ENCODE measurements at regions not wholly inside any gene's neighbourhood (a gene's known extent, or its start where the extent isn't known, plus 50 kb on each side); places are given as distances from the start of the nearest gene placed in this dataset.

DNA sequence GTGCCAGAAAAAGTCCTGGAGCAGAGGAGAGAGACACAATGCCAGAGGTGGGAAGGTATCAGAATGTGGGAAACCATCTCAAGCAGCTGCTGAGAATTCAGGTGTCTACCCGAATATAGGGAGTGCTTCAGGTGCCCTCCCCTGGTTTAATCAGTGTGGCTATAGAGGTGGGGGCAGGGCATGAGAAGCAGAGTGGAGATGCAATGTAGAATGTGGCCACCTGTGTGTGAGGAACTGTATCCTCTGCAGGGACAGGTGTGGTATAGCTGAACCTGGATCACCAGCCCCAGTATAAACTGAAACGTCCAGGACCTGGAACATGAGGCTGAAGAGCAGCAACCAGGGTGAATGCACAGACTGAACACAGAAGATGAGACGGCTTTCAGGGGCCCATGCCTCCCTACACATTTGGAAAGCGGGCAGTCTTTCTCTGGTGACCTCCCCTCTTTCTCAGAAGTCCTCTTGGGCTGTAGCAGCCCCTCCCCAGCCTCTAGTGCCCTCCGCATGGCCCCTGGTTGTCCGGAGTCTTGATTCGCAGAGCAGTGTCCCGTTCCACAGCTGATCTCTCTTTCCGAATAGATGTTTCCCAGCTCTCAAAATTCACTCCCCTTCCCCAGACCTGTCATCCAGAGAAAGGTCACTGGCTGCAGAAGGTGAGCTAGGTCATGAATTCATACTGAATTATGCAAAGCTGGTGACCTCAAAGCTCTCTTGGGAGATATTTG is 103.1 kb downstream of the ABHD5 start:
- ChIA-PET RAD21 (ENCODE audit: unreplicated experiment) (interaction anchor here (0.5 kb wide), 1 partner anchor 343 kb away, joined by 3 read pairs; no protein-coding TSS in a partner anchor), CTCF (no interaction called here)
- in situ Hi-C loops (cut with MboI): no loop called here

More for the DNA sequence above, 103.1 kb downstream of the ABHD5 start:
- no peak overlapping the region for H3K9ac ChIP-seq (ENCODE audit: control insufficient read depth, insufficient read depth, low read length)
- BruUV-seq (replicated peaks): no TSS peak
- H3K36me3 ChIP-seq (ENCODE audit: control insufficient read depth in 2 of 2, insufficient read depth in 2 of 2, low read length in 1 of 2): no peaks in the 10 kb centered on the region
- no peak overlapping the region for H3K4me3 ChIP-seq
- no peak overlapping the region for H3K4me2 ChIP-seq (ENCODE audit: control insufficient read depth, insufficient read depth)
- H3K9me3 ChIP-seq (replicated peaks; ENCODE audit: control insufficient read depth, insufficient read depth, low read length): no peaks in the 10 kb centered on the region
- no peaks in the 10 kb centered on the region for H3K79me2 ChIP-seq (ENCODE audit: control insufficient read depth, insufficient read depth, low read length)
- ChIA-PET POLR2A (interaction anchor here (0.6 kb wide), 1 partner anchor 27 kb away, joined by 3 read pairs; no protein-coding TSS in a partner anchor), SMC1A (ENCODE audit: uncharacterized antibody, unreplicated experiment) (no interaction called here)
- H3K27ac ChIP-seq (ENCODE audit: control insufficient read depth, insufficient read depth): no peak overlapping the region
- H3K4me1 ChIP-seq (ENCODE audit: control insufficient read depth, insufficient read depth, low read length): no peaks in the 10 kb centered on the region
- intact Hi-C loops (cut with micrococcal nuclease; ENCODE audit: unreplicated experiment): no loop called here
- WGBS (ENCODE audit: insufficient coverage, insufficient replicate concordance, low lambda C conversion rate, missing lambda C conversion rate): 18% methylated on average over 7 of the region's 9 CpGs
- no peak for TF ChIP-seq NR2C1 (IDR thresholded peaks at IDR 0.05)
- no peak for TF ChIP-seq FOS (IDR thresholded peaks at IDR 0.05; ENCODE audit: borderline replicate concordance, extremely low read depth, insufficient read length)
- no peak for TF ChIP-seq POLR2A (IDR thresholded peaks at IDR 0.05; ENCODE audit: low read depth, low read length)
- no peak for TF ChIP-seq RUNX3 (IDR thresholded peaks at IDR 0.05; ENCODE audit: low read length)
- TF ChIP-seq SP1 (IDR thresholded peaks at IDR 0.05; ENCODE audit: low read depth, low read length): no peak
- TF ChIP-seq, protein P1, sequence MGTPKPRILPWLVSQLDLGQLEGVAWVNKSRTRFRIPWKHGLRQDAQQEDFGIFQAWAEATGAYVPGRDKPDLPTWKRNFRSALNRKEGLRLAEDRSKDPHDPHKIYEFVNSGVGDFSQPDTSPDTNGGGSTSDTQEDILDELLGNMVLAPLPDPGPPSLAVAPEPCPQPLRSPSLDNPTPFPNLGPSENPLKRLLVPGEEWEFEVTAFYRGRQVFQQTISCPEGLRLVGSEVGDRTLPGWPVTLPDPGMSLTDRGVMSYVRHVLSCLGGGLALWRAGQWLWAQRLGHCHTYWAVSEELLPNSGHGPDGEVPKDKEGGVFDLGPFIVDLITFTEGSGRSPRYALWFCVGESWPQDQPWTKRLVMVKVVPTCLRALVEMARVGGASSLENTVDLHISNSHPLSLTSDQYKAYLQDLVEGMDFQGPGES (IDR thresholded peaks at IDR 0.05): no peak
- no peak for TF ChIP-seq STAT1 (conservative IDR thresholded peaks at IDR 0.05)
- no peak for TF ChIP-seq MEF2A (IDR thresholded peaks at IDR 0.05; ENCODE audit: insufficient read depth, low read depth, low read length)
- TF ChIP-seq SIX5 (IDR thresholded peaks at IDR 0.05; ENCODE audit: low read depth, low read length, severe bottlenecking): no peak
- no peak for TF ChIP-seq NFXL1 (IDR thresholded peaks at IDR 0.05; ENCODE audit: borderline replicate concordance)
- no peak for TF ChIP-seq ZNF592 (IDR thresholded peaks at IDR 0.05)
- TF ChIP-seq CHD2 (IDR thresholded peaks at IDR 0.05; ENCODE audit: borderline replicate concordance, low read depth, low read length): no peak
- no peak for TF ChIP-seq CBX5 (IDR thresholded peaks at IDR 0.05; ENCODE audit: low read depth)
- no peak for TF ChIP-seq ZNF24 (IDR thresholded peaks at IDR 0.05)
- TF ChIP-seq SMARCA5 (IDR thresholded peaks at IDR 0.05): no peak
- no peak for TF ChIP-seq ASH2L (IDR thresholded peaks at IDR 0.05; ENCODE audit: borderline replicate concordance, low read depth)
- TF ChIP-seq, protein P2, sequence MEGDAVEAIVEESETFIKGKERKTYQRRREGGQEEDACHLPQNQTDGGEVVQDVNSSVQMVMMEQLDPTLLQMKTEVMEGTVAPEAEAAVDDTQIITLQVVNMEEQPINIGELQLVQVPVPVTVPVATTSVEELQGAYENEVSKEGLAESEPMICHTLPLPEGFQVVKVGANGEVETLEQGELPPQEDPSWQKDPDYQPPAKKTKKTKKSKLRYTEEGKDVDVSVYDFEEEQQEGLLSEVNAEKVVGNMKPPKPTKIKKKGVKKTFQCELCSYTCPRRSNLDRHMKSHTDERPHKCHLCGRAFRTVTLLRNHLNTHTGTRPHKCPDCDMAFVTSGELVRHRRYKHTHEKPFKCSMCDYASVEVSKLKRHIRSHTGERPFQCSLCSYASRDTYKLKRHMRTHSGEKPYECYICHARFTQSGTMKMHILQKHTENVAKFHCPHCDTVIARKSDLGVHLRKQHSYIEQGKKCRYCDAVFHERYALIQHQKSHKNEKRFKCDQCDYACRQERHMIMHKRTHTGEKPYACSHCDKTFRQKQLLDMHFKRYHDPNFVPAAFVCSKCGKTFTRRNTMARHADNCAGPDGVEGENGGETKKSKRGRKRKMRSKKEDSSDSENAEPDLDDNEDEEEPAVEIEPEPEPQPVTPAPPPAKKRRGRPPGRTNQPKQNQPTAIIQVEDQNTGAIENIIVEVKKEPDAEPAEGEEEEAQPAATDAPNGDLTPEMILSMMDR (IDR thresholded peaks at IDR 0.05 in 2 of 3, conservative IDR thresholded peaks at IDR 0.05 in 1 of 3; ENCODE audit: control insufficient read depth in 2 of 3, extremely low read depth in 1 of 3, insufficient read depth in 1 of 3, low read depth in 3 of 3, low read length in 3 of 3): no peak
- H3K27me3 ChIP-seq (replicated peaks in 1 of 2; ENCODE audit: control insufficient read depth in 2 of 2, insufficient read depth in 2 of 2, low read length in 1 of 2): peaks cover 0 to 1% of the 10 kb centered on the region in 2 experiments; a peak in 2 of 4 replicates
- H4K20me1 ChIP-seq (ENCODE audit: control insufficient read depth, insufficient read depth): no peaks in the 10 kb centered on the region
- ATAC-seq: no peak
- no peak for FAIRE-seq
- no peak for DNase-seq (ENCODE audit: low read depth, low spot score)
- H2AFZ ChIP-seq (ENCODE audit: control insufficient read depth, low read depth, low read length): no peak overlapping the region
